HCT116 (cell line): ENCODE measurements at regions not wholly inside any gene's neighbourhood (a gene's known extent, or its start where the extent isn't known, plus 50 kb on each side); places are given as distances from the start of the nearest gene placed in this dataset.

Experiments used
- ATAC-seq: fragments of 200-7000 bp; cut with Tn5 transposase; 2 replicates; pipeline ENCODE4 v1.9.1; 2020; ENCODE audit warnings: mild to moderate bottlenecking, moderate library complexity
- BruUV-seq: library from RNA; stranded (reverse); fragments of 400-500 nt; replicated peaks from 2 replicates; lab custom pipeline; 2021; lab: Mats Ljungman, UMichigan
- CTCF ChIA-PET: fragments of 300-600 bp; sonication (Branson Sonifier 250); formaldehyde crosslinking; loops from one replicate; lab custom pipeline; 2021; ENCODE audit warnings: antibody characterized with exemption; lab: Charles Lee
- POLR2A ChIA-PET: fragments of 300-600, 350-600 bp; sonication (Branson Sonifier 250); formaldehyde crosslinking; loops from one replicate; lab custom pipeline; 2021; ENCODE audit warnings: antibody characterized with exemption; lab: Charles Lee
- RAD21 ChIA-PET, 2 experiments: fragments of 300-600 bp; sonication (Branson Sonifier 250); formaldehyde crosslinking; loops; one replicate each; lab custom pipeline; 2023; ENCODE audit warnings: low total read pairs in 2 of 2; ENCODE audit not compliant: uncharacterized antibody in 2 of 2, unreplicated experiment in 2 of 2, low non-redundant PET in 1 of 2; lab: Charles Lee
- DNase-seq: peaks from one replicate; pipeline ENCODE4 v3.0.0-alpha.2; 2010; ENCODE audit warnings: low read depth, low spot score
- H2AFZ ChIP-seq: fragments of 200-600 bp; shearing (Covaris generic), sonication (generic); 2 replicates; pipeline ENCODE4 v1.6.1; 2017; ENCODE audit warnings: low read depth, mixed run types, mixed read lengths, antibody characterized with exemption, low read length; ENCODE audit not compliant: poor library complexity, severe bottlenecking
- H3K27ac ChIP-seq: 2 replicates; pipeline ENCODE4 v1.5.1; 2012; ENCODE audit warnings: low read depth, low read length
- H3K27me3 ChIP-seq: fragments of 200-600 bp; sonication (generic); 2 replicates; pipeline ENCODE4 v1.6.1; 2016; ENCODE audit warnings: mixed run types, low read length, mixed read lengths; ENCODE audit not compliant: insufficient read depth
- H3K36me3 ChIP-seq, 2 experiments: fragments of 200-500 bp in 1 of 2; fragments of 200-600 bp in 1 of 2; sonication (Bioruptor generic) in 1 of 2; sonication (generic) in 1 of 2; 2 replicates each; pipeline versions ENCODE4 v1.5.1 to v1.6.1; 2014 to 2016; ENCODE audit warnings: low read length in 2 of 2, inconsistent platforms in 1 of 2, mixed read lengths in 1 of 2, mixed run types in 1 of 2; ENCODE audit not compliant: insufficient read depth in 2 of 2, control insufficient read depth in 1 of 2
- H3K4me1 ChIP-seq, 2 experiments: fragments of 200-600 bp in 1 of 2; sonication (generic) in 1 of 2; 2 replicates each; pipeline versions ENCODE4 v1.5.1 to v1.6.1; 2012 to 2017; ENCODE audit warnings: low read length in 2 of 2, inconsistent platforms in 1 of 2, mild to moderate bottlenecking in 1 of 2, mixed read lengths in 1 of 2, mixed run types in 1 of 2, moderate library complexity in 1 of 2; ENCODE audit not compliant: insufficient read depth in 2 of 2, control insufficient read depth in 1 of 2
- H3K4me2 ChIP-seq: fragments of 200-600 bp; sonication (generic); 2 replicates; pipeline ENCODE4 v1.6.1; 2017; ENCODE audit warnings: mixed run types, low read length, mixed read lengths
- H3K4me3 ChIP-seq, 2 experiments: fragments of 200-600 bp in 1 of 2; sonication (generic) in 1 of 2; replicated peaks in 1 of 2; 2 replicates each; pipeline ENCODE4 v1.5.1; 2011 to 2016; ENCODE audit warnings: low read length in 2 of 2, control low read depth in 1 of 2, low read depth in 1 of 2, mild to moderate bottlenecking in 1 of 2, mixed read lengths in 1 of 2, mixed run types in 1 of 2
- H3K79me2 ChIP-seq: fragments of 200-600 bp; sonication (generic); 2 replicates; pipeline ENCODE4 v1.6.1; 2017; ENCODE audit warnings: mild to moderate bottlenecking, mixed run types, low read length, moderate library complexity, mixed read lengths; ENCODE audit not compliant: insufficient read depth
- H3K9ac ChIP-seq: fragments of 200-600 bp; sonication (generic); 2 replicates; pipeline ENCODE4 v1.6.1; 2016; ENCODE audit warnings: low read length, mixed read lengths
- H3K9me2 ChIP-seq: fragments of 200-600 bp; sonication (generic), shearing (Covaris generic); 2 replicates; pipeline ENCODE4 v1.6.1; 2017; ENCODE audit warnings: mixed run types, mild to moderate bottlenecking, moderate library complexity; ENCODE audit not compliant: insufficient read depth
- H3K9me3 ChIP-seq, 2 experiments: fragments of 200-500 bp in 1 of 2; fragments of 200-600 bp in 1 of 2; sonication (Bioruptor generic) in 1 of 2; sonication (generic) in 1 of 2; 2 replicates each; pipeline ENCODE4 v1.6.1; 2014 to 2017; ENCODE audit warnings: low read length in 2 of 2, mixed read lengths in 2 of 2, inconsistent platforms in 1 of 2, low read depth in 1 of 2, mild to moderate bottlenecking in 1 of 2, mixed run types in 1 of 2, moderate library complexity in 1 of 2; ENCODE audit not compliant: control insufficient read depth in 1 of 2, insufficient read depth in 1 of 2
- H4K20me1 ChIP-seq: fragments of 200-600 bp; sonication (generic), shearing (Covaris generic); 2 replicates; pipeline ENCODE4 v1.6.1; 2017; ENCODE audit warnings: mixed run types, mild to moderate bottlenecking, moderate library complexity; ENCODE audit not compliant: insufficient read depth
- EGR1 ChIP-seq: IDR thresholded peaks from 2 replicates; pipeline ENCODE4 v1.6.1; 2012; ENCODE audit warnings: low read depth
- ELF1 ChIP-seq: IDR thresholded peaks from 2 replicates; pipeline ENCODE4 v1.6.1; 2012; ENCODE audit warnings: low read depth, borderline replicate concordance
- EZH2 ChIP-seq: fragments of 200-600 bp; sonication (generic); IDR thresholded peaks from 2 replicates; pipeline ENCODE4 v1.6.1; 2017; ENCODE audit warnings: antibody characterized with exemption, mixed run types
- FOSL1 ChIP-seq: IDR thresholded peaks from 2 replicates; pipeline ENCODE4 v1.6.1; 2012; ENCODE audit warnings: low read depth
- JUND ChIP-seq: IDR thresholded peaks from 2 replicates; pipeline ENCODE4 v1.6.1; 2012
- POLR2A ChIP-seq: IDR thresholded peaks from 2 replicates; pipeline ENCODE4 v1.7.0; 2011; ENCODE audit warnings: borderline replicate concordance; ENCODE audit not compliant: insufficient read depth, insufficient read length; ENCODE audit errors: extremely low read depth
- RAD21 ChIP-seq: IDR thresholded peaks from 2 replicates; pipeline ENCODE4 v1.6.1; 2012; ENCODE audit warnings: low read depth, mild to moderate bottlenecking
- TCF7L2 ChIP-seq: IDR thresholded peaks from 2 replicates; pipeline ENCODE4 v1.7.0; 2011; ENCODE audit warnings: borderline replicate concordance, inconsistent platforms; ENCODE audit not compliant: insufficient read depth, insufficient read length; ENCODE audit errors: extremely low read depth
- ZBTB33 ChIP-seq: IDR thresholded peaks from 2 replicates; pipeline ENCODE4 v1.6.1; 2011; ENCODE audit warnings: mild to moderate bottlenecking, low read length, moderate library complexity; ENCODE audit not compliant: insufficient replicate concordance; ENCODE audit errors: extremely low read depth
- ZFX ChIP-seq: fragments of 450-650 bp; IDR thresholded peaks from 2 replicates; pipeline ENCODE4 v1.6.1; 2017
- ZNF274 ChIP-seq: fragments of 200-500 bp; sonication (Bioruptor generic); IDR thresholded peaks from 2 replicates; pipeline ENCODE4 v1.6.1; 2014; ENCODE audit warnings: mild to moderate bottlenecking, low read depth, low read length, inconsistent platforms
- intact Hi-C: fragments of 100-400 bp; cut with micrococcal nuclease; formaldehyde crosslinking; loops from 2 replicates; pipeline ENCODE4 v1.10.0; 2022
- TF ChIP-seq, protein P1 (sequence below): IDR thresholded peaks from 2 replicates; pipeline ENCODE4 v1.6.1; 2012

DNA sequence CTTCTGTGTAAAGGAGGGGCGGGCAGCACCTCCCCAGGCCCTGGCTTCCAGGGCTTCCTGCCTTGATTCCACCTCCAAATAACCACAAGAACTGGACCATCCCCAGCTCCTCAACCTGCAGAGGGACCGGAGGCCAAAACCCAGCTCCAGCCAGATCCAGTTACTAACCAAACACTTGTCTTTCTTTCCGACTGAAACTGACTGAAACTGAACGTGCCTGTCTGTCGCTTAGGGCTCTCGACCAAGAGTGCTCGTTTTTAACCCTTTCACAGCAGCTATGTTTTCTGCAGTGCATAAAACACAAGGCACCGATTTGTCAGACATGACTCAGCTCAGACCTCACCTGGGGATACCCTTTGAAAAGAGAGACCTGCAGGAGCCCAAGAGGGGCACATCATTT lies 249.9 kb upstream of the SIX2 start:
- POLR2A ChIA-PET, result no interaction called here
- Histone ChIP-seq H2AFZ (no peak overlapping the region), H3K4me1 (no peaks in the 10 kb centered on the region), H3K4me2 (no peak overlapping the region), H3K9me3 (no peaks in the 10 kb centered on the region), H3K27me3 (no peaks in the 10 kb centered on the region; the same call in 1 of the 2 replicates), H4K20me1 (no peaks in the 10 kb centered on the region)
- no TSS peak for BruUV-seq
- DNase-seq, result no peak
- RAD21 ChIA-PET, result no interaction called here
- intact Hi-C loops, result no loop called here
- TF ChIP-seq EGR1, result no peak
- TF ChIP-seq ELF1, result no peak
- no peak for TF ChIP-seq ZBTB33
- no peak for TF ChIP-seq JUND
- TF ChIP-seq, protein P1, sequence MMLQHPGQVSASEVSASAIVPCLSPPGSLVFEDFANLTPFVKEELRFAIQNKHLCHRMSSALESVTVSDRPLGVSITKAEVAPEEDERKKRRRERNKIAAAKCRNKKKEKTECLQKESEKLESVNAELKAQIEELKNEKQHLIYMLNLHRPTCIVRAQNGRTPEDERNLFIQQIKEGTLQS, result no peak
- no peak for TF ChIP-seq EZH2
- no peak for TF ChIP-seq FOSL1
- no peak for TF ChIP-seq RAD21
- no peak for TF ChIP-seq TCF7L2
- no peak for TF ChIP-seq ZFX
- TF ChIP-seq ZNF274, result no peak
- no peak for TF ChIP-seq POLR2A
- TF ChIP-seq, all 23 proteins: peak for 0
- CTCF ChIA-PET, result no interaction called here
- no peaks in the 10 kb centered on the region for H3K79me2 ChIP-seq
- H3K36me3 ChIP-seq, result no peaks in the 10 kb centered on the region
- no peak overlapping the region for H3K4me3 ChIP-seq
- no peak for ATAC-seq
- H3K27ac ChIP-seq, result no peak overlapping the region
- H3K9me2 ChIP-seq, result no peaks in the 10 kb centered on the region
- no peak overlapping the region for H3K9ac ChIP-seq
